ENCODE measurements at regions not wholly inside any gene's neighbourhood (a gene's known extent, or its start where the extent isn't known, plus 50 kb on each side); places are given as distances from the start of the nearest gene placed in this dataset.

GRCh38 chr13:62206165-62206564, 790.5 kb upstream of the PCDH20 start:
- TF ChIP-seq ZFX (IDR thresholded peaks at IDR 0.05; ENCODE audit: borderline replicate concordance), result no peak
- TF ChIP-seq CTCF (IDR thresholded peaks at IDR 0.05), result no peak
- H3K27ac ChIP-seq, result no peak overlapping the region

GRCh38 chr13:62205273-62205672, 789.6 kb upstream of the PCDH20 start:
- TF ChIP-seq ZFX (IDR thresholded peaks at IDR 0.05; ENCODE audit: borderline replicate concordance) (no peak), CTCF (IDR thresholded peaks at IDR 0.05) (no peak)
- H3K27ac ChIP-seq, result no peak overlapping the region

DNA sequence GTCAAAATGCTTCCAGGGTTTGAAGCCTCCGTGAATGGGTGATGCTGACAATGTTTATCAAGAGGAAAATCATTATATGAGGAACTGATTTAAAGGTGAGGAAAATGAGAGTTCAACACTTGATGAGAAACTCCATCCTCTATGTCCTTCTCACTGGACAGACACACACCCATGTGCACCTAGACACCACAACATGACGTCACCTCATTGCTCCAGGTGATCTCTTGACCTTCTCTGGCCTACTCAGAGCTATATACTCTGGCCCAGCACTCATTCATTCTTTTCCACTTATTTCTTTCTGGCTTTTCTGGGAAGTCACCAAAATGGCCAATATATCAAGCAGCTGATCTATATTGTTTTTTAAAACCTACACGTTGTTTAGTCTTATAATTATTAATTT, 778.7 kb upstream of the PCDH20 start:
- H3K27ac ChIP-seq, result no peak overlapping the region
- TF ChIP-seq ZFX (IDR thresholded peaks at IDR 0.05; ENCODE audit: borderline replicate concordance) (no peak), CTCF (IDR thresholded peaks at IDR 0.05) (no peak)

DNA sequence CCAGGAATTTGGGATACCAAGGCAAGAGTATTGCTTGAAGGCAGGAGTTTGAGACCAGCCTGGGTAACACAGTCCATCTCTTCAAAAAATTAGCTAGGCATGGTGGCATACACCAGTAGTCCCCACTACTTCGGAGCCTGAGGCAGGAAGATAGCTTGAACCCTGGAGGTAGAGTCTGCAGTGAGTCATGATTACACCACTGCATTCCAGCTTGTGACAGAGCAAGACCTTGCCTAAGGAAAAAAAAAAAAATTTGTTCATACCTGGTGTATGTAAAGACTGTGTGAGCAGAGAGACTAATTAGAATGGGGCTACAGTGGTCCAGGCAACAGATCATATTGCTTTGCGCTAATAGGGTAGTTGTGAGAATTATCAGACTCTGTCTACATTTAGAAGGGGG, 778.3 kb upstream of the PCDH20 start:
- TF ChIP-seq CTCF (IDR thresholded peaks at IDR 0.05) (no peak), ZFX (IDR thresholded peaks at IDR 0.05; ENCODE audit: borderline replicate concordance) (no peak)
- no peak overlapping the region for H3K27ac ChIP-seq

DNA sequence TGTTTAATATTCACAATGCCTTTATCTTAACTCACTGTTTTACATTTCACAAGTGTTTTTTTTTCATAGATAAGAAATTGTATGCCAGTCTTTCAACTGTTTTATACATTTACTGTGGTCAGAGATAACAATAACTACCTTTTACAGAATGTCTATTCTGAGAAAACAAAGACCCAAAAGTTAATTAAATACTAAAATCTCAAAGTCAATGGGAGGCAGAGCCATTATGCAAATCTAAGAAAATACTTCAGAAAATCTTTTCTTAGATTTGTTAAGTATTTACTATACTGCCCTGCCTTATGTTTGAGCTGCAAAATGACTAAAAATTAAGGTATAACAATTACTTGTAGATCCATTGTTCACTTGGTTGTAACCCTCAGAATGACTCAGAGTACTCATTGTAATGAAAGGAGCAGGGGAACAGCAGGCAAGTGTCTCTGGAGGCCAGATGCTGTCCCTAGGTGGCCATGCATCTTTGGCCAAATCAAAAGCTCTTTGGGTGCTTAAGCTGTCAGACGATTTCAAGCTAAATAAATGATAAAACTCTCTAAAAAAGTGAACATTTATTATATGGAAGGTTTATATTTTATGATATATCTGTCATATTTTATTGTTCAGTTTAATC, 770.1 kb upstream of the PCDH20 start:
- TF ChIP-seq ZFX (IDR thresholded peaks at IDR 0.05; ENCODE audit: borderline replicate concordance) (no peak), CTCF (IDR thresholded peaks at IDR 0.05) (no peak)
- H3K27ac ChIP-seq, result no peak overlapping the region

DNA sequence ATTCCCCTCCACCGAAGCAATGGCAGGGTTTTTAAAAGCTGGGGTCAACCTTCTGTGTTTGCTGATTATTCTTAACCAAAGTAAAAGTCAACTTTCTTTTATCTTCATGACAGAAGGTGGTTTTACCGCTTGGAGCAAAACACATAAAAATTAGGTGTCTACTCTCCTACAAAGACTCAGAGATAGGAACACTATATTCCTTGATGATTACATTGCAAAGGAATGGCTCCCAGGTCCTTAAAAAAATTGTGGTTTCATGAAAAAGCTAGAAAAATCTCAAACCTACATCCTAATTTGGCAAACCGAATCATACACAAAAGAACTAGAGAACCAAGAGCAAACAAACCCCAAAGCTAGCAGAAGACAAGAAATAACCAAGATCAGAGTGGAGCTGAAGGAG, 760.4 kb upstream of the PCDH20 start:
- TF ChIP-seq ZFX (IDR thresholded peaks at IDR 0.05; ENCODE audit: borderline replicate concordance) (no peak), CTCF (IDR thresholded peaks at IDR 0.05) (no peak)
- no peak overlapping the region for H3K27ac ChIP-seq

DNA sequence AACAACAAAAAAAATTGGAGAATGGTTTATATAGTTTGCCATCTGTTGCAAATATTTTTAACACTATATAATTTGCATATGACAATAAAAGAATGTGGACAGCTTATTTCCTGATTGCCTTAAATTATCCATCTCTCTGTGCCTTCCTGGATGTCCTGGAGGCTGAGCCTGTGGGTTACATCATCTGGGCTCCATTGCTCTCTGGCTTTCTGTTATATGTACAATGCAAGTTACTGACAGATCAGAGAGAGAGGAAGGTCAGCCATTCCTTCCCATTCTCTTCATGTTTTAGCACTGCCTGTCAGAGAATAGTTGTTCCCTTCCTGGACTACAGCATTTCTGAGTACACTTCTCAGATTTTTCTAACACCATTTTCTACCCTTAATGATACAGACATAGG, 758.3 kb upstream of the PCDH20 start:
- no peak for TF ChIP-seq ZFX (IDR thresholded peaks at IDR 0.05; ENCODE audit: borderline replicate concordance)

GRCh38 chr13:62171697-62172096, 756.0 kb upstream of the PCDH20 start:
- TF ChIP-seq CTCF (IDR thresholded peaks at IDR 0.05), result no peak
- TF ChIP-seq ZFX (IDR thresholded peaks at IDR 0.05; ENCODE audit: borderline replicate concordance), result no peak
- no peak overlapping the region for H3K27ac ChIP-seq

More for the DNA sequence above, 758.3 kb upstream of the PCDH20 start:
- H3K27ac ChIP-seq, result no peak overlapping the region

Measured in 22Rv1 (cell line).